ENCODE measurements at regions not wholly inside any gene's neighbourhood (a gene's known extent, or its start where the extent isn't known, plus 50 kb on each side); places are given as distances from the start of the nearest gene placed in this dataset.
A peak's percentile ranks its signal among the peaks of the same experiment; 100 is the strongest.

DNA sequence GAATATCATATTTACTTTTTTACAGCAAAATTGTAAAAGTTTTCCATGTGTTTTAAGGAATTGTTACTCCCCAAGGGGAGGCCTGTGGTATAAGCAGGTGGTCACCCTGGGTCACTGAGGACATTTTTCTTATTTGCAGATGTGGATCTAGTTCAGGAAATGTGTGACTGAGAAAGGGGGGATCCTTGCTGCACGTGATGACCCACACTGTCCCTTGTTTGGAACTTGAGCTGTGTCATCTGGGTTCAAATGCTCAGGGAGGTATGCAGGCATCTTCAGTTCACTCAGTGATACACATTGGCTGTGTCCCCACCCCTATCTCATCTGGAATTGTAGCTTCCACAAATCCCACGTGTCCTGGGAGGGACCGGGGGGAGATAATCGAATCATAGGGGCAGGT, 431.9 kb upstream of the CDH4 start:
- DNase-seq: no peak

DNA sequence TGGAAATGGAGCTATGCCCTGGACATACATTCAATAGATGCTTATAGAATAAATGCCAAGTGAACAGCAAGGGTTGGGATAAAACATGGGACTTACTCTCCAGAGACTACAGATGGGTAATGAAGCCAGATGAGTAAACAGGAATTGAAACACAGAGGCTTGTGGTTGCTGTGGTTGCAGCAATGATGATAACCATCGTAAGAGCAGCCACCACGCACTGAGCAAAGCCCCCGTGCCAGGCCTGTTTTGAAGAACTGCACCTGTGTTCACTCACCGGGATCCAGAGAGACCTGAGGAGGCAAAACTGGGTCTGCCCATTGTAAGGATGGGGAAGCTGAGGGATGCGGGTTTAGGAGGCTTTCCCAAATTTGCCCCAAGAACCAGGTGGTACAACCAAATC, 431.1 kb upstream of the CDH4 start:
- DNase-seq: no peak

- no peak for DNase-seq
Observed at GRCh38 chr20:60822699-60823607, 429.1 kb upstream of the CDH4 start.

DNA sequence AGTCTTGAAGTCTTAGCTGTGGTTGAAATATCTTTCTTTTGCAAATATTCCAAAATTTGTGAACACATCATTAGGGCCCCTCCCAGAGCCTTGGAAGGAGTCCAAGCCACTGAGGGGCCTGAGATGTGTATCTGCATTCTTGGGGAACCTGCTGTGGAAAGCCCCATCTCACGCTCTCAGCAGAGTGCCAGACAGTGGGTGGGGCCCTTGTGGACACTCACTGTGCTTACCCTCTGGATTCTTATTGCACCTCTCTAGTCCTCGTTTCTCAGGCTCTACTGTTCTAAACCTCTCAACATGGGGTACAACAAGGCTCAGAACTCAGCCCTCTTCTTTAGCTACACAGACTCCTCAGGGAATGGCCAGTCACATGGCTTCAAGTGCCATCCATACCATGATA, 416.2 kb upstream of the CDH4 start:
- no peak for DNase-seq

DNA sequence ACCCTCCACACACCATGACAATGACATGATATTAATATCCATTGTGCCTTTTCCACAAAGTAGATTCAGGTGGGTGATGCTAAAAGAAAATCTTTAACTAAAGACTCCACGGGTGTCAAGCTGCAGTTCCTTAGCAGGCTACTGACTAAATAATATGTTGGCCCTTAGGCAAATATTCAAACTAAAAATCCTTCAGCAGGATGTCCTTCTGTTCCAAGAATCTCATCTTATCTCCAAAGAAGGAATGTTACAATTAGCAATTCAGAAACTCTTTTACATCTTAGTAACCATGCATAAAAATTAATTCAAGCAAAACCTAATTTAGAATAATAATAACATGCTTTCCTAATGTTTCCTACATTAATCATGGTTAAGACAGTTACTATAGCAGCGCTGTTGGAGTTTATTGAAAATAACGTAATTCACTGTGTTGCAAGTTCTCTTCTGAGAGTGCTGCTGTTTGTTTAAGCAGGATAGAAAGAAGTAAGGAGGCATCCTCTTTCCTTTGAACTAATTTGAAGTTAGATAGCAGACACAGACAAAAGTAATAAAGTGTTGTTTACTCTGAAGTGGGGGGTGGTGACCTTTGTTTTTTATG, 414.8 kb upstream of the CDH4 start:
- DNase-seq: no peak

DNA sequence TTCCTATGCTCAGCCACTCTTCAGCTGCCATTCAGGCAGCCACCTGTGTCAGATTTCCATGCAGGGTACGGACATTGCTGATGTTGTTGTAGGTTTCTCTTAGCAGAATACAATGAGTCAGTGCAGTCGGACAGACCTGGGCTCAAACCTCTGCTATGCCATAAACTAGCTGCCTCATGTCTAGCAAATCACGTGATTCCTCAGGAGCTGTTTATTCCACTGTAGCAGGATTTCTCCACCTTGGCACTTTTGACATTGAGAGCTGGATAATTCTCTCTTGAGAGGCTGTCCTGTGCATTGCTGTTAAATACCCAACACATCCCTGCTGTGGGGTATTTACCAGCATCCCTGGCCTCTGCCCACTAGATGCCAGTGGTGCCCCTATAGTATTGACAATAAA, 413.8 kb upstream of the CDH4 start:
- DNase-seq: no peak

DNA sequence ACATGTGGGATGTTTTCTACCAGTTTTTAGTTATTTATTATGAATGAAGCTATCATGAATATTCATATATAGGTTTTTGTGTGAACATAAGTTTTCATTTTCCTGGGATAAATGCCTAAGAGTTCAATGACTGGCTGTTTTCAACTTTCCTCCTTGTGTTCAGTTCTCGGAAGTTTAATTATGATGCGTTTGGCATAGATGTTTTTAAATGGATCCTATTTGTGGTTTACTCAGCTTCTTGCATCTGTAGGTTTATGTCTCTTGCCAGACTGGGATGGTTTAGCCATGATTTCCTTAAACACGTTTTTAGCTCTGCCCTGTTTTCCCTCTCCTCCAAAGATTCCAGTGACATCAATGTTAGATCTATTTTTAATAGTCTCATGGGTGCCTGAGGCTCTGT, 411.1 kb upstream of the CDH4 start:
- no peak for DNase-seq

DNA sequence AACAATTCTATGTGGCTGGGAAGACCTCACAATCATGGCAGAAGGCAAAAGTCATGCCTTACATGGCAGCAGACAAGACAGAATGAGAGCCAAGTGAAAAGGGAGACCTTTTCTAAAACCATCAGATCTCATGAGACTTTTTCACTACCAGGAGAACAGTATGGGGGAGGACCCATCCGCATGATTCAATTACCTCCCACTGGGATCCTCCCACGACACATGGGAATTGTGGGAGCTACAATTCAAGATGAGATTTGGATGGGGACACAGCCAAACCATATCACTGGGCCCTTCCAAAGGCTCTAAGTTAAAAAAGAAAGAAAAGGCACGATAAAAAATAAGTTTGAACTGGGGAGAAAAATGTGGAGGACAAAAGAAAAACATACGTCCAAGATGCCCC, 406.9 kb upstream of the CDH4 start:
- no peak for DNase-seq

GRCh38 chr20:60851826-60852704, 400.0 kb upstream of the CDH4 start:
- peak in 1 of 2 experiments; percentile 20 for DNase-seq

DNA sequence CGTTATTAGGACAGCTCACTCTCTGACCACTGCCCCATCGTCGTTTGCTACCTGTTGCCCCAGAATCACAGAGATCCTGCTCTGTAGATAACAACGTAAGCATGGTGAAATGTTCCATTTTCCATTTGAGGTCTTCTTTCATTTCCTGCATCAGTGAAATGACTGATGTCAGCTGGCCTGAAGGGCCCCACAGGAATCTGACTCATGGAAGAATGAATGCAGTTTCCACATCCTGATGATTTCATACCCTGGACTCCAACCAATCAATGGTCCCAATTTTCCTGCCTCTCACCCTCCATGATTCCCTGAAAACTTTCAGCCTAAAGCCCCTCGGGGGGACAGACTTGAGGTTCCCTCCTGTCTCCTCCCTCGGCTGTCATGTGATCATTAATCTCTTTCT, 394.4 kb upstream of the CDH4 start:
- DNase-seq: no peak

GRCh38 chr20:60862601-60863000, 389.5 kb upstream of the CDH4 start:
- no peak for DNase-seq

- DNase-seq: no peak
Observed at GRCh38 chr20:60863548-60863947, 388.5 kb upstream of the CDH4 start.

DNA sequence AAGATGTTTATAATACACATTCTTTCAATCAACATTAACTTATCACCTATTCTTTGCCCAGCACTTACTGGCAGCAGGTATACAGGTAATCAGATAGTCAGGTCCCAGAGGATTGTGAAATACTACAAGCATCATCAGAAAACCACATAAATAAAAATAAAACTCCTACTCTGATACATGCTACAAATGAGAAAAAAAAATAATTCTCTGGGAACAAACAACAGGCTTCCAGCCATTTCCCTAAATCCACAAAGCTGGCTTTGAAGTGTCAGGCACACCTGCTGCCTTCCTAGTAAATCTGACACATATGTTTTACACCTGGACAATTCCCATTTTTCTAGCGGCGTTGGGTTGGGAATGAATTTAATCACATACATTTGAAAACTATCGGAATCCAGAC, 384.5 kb upstream of the CDH4 start:
- peak in 1 of 2 experiments; percentile 26 for DNase-seq

GRCh38 chr20:60868316-60868891, 383.7 kb upstream of the CDH4 start:
- no peak for DNase-seq

DNA sequence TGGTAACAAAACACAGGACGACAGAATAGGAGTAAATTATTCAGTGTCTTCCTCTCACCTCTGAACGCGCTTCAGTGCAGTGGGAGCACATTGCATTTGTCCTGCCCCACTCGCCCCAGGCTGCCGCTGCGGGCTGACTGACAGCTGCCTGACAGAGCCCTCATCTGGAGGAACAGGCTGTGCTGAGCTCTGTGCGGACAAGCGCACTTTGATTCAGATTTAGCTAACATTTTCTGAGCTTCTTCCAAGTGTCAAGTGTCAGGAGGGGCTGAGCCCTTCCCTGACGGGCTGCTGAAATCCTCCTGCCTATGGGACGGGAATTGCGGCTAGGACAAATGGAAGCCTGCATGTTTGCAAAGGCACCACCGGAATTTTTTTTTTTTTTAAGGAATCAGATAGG, 383.0 kb upstream of the CDH4 start:
- peak in 1 of 2 experiments; percentile 68 for DNase-seq

GRCh38 chr20:60869625-60870024, 382.4 kb upstream of the CDH4 start:
- DNase-seq: no peak

DNA sequence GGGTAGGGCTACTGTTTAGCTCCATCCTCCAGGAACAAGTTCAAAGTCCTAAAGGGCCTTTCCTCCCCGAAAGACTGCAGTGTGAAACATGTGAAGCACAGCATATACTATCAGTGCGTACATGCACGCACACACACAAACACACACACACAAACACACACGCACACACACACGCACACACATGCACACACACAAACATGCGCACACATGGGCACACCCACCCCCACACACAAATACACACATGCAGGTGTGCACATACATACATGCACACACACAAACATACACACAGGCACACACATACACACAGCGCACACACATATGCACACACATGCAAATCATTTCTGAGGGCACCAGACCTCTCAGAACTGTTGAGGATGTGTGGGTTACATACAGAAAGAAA, 382.0 kb upstream of the CDH4 start:
- DNase-seq: no peak

- DNase-seq: no peak
Observed at GRCh38 chr20:60872224-60872623, 379.8 kb upstream of the CDH4 start.

GRCh38 chr20:60877071-60877857, 374.8 kb upstream of the CDH4 start:
- peak; percentile 80 to 92 for DNase-seq

GRCh38 chr20:60882836-60883235, 369.2 kb upstream of the CDH4 start:
- DNase-seq: no peak

- no peak for DNase-seq
Observed at GRCh38 chr20:60883496-60883895, 368.6 kb upstream of the CDH4 start.

DNA sequence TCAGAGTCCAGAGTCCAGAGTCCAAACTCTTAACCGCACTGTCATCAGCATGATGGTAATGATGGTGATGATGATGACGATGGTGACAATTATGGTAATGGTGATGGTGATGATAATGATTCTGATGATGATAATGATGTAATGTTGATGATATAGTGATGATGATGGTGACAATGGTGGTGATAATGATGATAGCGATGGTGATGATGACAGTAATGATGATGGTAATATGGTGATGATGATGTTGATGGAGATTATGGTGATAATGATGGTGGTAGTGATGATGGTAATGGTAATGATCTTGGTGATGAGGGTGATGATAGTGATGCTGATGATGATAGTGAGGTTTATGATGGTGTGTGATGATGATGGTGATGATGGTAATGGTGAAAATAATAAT, 367.8 kb upstream of the CDH4 start:
- no peak for DNase-seq
